ENCODE measurements at regions not wholly inside any gene's neighbourhood (a gene's known extent, or its start where the extent isn't known, plus 50 kb on each side); places are given as distances from the start of the nearest gene placed in this dataset.
"Not testable (repeated sequence)": the region's sequence is repeated elsewhere in the genome, so short reads cannot be mapped to it uniquely, and the experiment has no call there.

GRCh38 chr1:175262621-175263020, 70.0 kb upstream of the KIAA0040 start:
- in situ Hi-C loops (cut with MboI) (no loop called here), intact Hi-C loops (cut with micrococcal nuclease; ENCODE audit: unreplicated experiment) (no loop called here)
- Histone ChIP-seq H3K36me3 (ENCODE audit: control insufficient read depth in 2 of 2, insufficient read depth in 2 of 2, low read length in 1 of 2) (no peaks in the 10 kb centered on the region), H3K9me3 (replicated peaks; ENCODE audit: control insufficient read depth, insufficient read depth, low read length) (no peaks in the 10 kb centered on the region; the same call in 2 of the 3 replicates), H3K4me3 (no peak overlapping the region), H3K9ac (ENCODE audit: control insufficient read depth, insufficient read depth, low read length) (no peak overlapping the region), H3K79me2 (ENCODE audit: control insufficient read depth, insufficient read depth, low read length) (no peaks in the 10 kb centered on the region), H3K4me1 (ENCODE audit: control insufficient read depth, insufficient read depth, low read length) (no peaks in the 10 kb centered on the region), H2AFZ (ENCODE audit: control insufficient read depth, low read depth, low read length) (no peak overlapping the region), H3K27me3 (replicated peaks in 1 of 2; ENCODE audit: control insufficient read depth in 2 of 2, insufficient read depth in 2 of 2, low read length in 1 of 2) (no peaks in the 10 kb centered on the region; a peak in 1 of 4 replicates), H3K27ac (ENCODE audit: control insufficient read depth, insufficient read depth) (no peak overlapping the region), H4K20me1 (ENCODE audit: control insufficient read depth, insufficient read depth) (no peaks in the 10 kb centered on the region), H3K4me2 (ENCODE audit: control insufficient read depth, insufficient read depth) (no peak overlapping the region)
- POLR2A ChIA-PET: interaction anchor here (1.3 kb wide), 1 partner anchor 9 kb away, joined by 4 read pairs; no protein-coding TSS in a partner anchor
- BruUV-seq (replicated peaks): no TSS peak
- ATAC-seq: no peak
- WGBS (ENCODE audit: insufficient coverage, insufficient replicate concordance, low lambda C conversion rate, missing lambda C conversion rate): 0% methylated on average over 1 of the region's 1 CpG
- CTCF ChIA-PET: interaction anchor here (0.6 kb wide), 1 partner anchor 179 kb away, joined by 3 read pairs; no protein-coding TSS in a partner anchor
- no peak for TF ChIP-seq CHD1 (IDR thresholded peaks at IDR 0.05; ENCODE audit: low read depth, low read length)
- TF ChIP-seq ZNF207 (IDR thresholded peaks at IDR 0.05; ENCODE audit: borderline replicate concordance): no peak
- no peak for TF ChIP-seq KAT2A (conservative IDR thresholded peaks at IDR 0.05; ENCODE audit: control insufficient read depth, low read depth, low read length)
- no peak for TF ChIP-seq EED (IDR thresholded peaks at IDR 0.05; ENCODE audit: low read depth)
- no peak for TF ChIP-seq NR2C1 (IDR thresholded peaks at IDR 0.05)
- RAD21 ChIA-PET (ENCODE audit: unreplicated experiment): no interaction called here
- FAIRE-seq: no peak
- DNase-seq (ENCODE audit: low read depth, low spot score): no peak
- SMC1A ChIA-PET (ENCODE audit: uncharacterized antibody, unreplicated experiment): no interaction called here

GRCh38 chr1:175256246-175256645, 63.7 kb upstream of the KIAA0040 start:
- H3K27ac ChIP-seq (ENCODE audit: control insufficient read depth, insufficient read depth); H4K20me1 ChIP-seq (ENCODE audit: control insufficient read depth, insufficient read depth); H3K4me2 ChIP-seq (ENCODE audit: control insufficient read depth, insufficient read depth); H2AFZ ChIP-seq (ENCODE audit: control insufficient read depth, low read depth, low read length); RAD21 ChIA-PET (ENCODE audit: unreplicated experiment); intact Hi-C loops (cut with micrococcal nuclease; ENCODE audit: unreplicated experiment); ATAC-seq; DNase-seq (ENCODE audit: low read depth, low spot score); SMC1A ChIA-PET (ENCODE audit: uncharacterized antibody, unreplicated experiment); H3K36me3 ChIP-seq (ENCODE audit: control insufficient read depth in 2 of 2, insufficient read depth in 2 of 2, low read length in 1 of 2); H3K27me3 ChIP-seq (replicated peaks in 1 of 2; ENCODE audit: control insufficient read depth in 2 of 2, insufficient read depth in 2 of 2, low read length in 1 of 2); in situ Hi-C loops (cut with MboI); FAIRE-seq; H3K79me2 ChIP-seq (ENCODE audit: control insufficient read depth, insufficient read depth, low read length); H3K4me1 ChIP-seq (ENCODE audit: control insufficient read depth, insufficient read depth, low read length); BruUV-seq (replicated peaks); POLR2A ChIA-PET; H3K4me3 ChIP-seq; H3K9me3 ChIP-seq (replicated peaks; ENCODE audit: control insufficient read depth, insufficient read depth, low read length); H3K9ac ChIP-seq (ENCODE audit: control insufficient read depth, insufficient read depth, low read length): not testable (repeated sequence)
- 83% methylated on average over 3 of the region's 3 CpGs for WGBS (ENCODE audit: insufficient coverage, insufficient replicate concordance, low lambda C conversion rate, missing lambda C conversion rate)
- CTCF ChIA-PET: interaction anchor here (0.7 kb wide), 1 partner anchor 11 kb away, joined by 3 read pairs; no protein-coding TSS in a partner anchor
